Hepatocyte (in vitro differentiated cells): ENCODE measurements at regions not wholly inside any gene's neighbourhood (a gene's known extent, or its start where the extent isn't known, plus 50 kb on each side); places are given as distances from the start of the nearest gene placed in this dataset.

Source experiments
- DNase-seq: peaks from one replicate; pipeline ENCODE4 v3.0.0-alpha.2; 2016; ENCODE audit warnings: low spot score
- H2AFZ ChIP-seq: fragments of 200-600 bp; sonication (generic); 2 replicates; pipeline ENCODE4 v1.6.0; 2016; ENCODE audit warnings: antibody characterized with exemption, mild to moderate bottlenecking
- H3K27ac ChIP-seq: fragments of 200-600 bp; sonication (generic); 2 replicates; pipeline ENCODE4 v1.5.1; 2016; ENCODE audit warnings: mild to moderate bottlenecking
- H3K27me3 ChIP-seq: fragments of 200-600 bp; sonication (generic); 2 replicates; pipeline ENCODE4 v1.6.1; 2016
- H3K36me3 ChIP-seq: fragments of 200-600 bp; sonication (generic); replicated peaks from 2 replicates; pipeline ENCODE4 v1.5.1; 2016; ENCODE audit warnings: low read depth; ENCODE audit not compliant: insufficient read depth
- H3K4me1 ChIP-seq: fragments of 200-600 bp; sonication (generic); 2 replicates; pipeline ENCODE4 v1.5.1; 2016; ENCODE audit warnings: mild to moderate bottlenecking, moderate library complexity; ENCODE audit not compliant: insufficient read depth
- H3K4me2 ChIP-seq: fragments of 200-600 bp; sonication (generic); 2 replicates; pipeline ENCODE4 v1.6.0; 2016
- H3K4me3 ChIP-seq: fragments of 200-600 bp; sonication (generic); 2 replicates; pipeline ENCODE4 v1.5.1; 2016; ENCODE audit warnings: mild to moderate bottlenecking
- H3K79me2 ChIP-seq: fragments of 200-600 bp; sonication (generic); 2 replicates; pipeline ENCODE4 v1.6.0; 2017; ENCODE audit warnings: mild to moderate bottlenecking
- H3K9me2 ChIP-seq: fragments of 200-600 bp; sonication (generic); replicated peaks from 2 replicates; pipeline ENCODE4 v1.6.0; 2017; ENCODE audit warnings: mild to moderate bottlenecking; ENCODE audit not compliant: insufficient read depth
- H3K9me3 ChIP-seq: fragments of 200-600 bp; sonication (generic); 2 replicates; pipeline ENCODE4 v1.5.1; 2016; ENCODE audit warnings: low read depth, mild to moderate bottlenecking
- H4K20me1 ChIP-seq: fragments of 200-600 bp; sonication (generic); 2 replicates; pipeline ENCODE4 v1.6.0; 2016; ENCODE audit warnings: mild to moderate bottlenecking; ENCODE audit not compliant: insufficient read depth, poor library complexity, severe bottlenecking
- EZH2 ChIP-seq: fragments of 200-600 bp; sonication (generic); IDR thresholded peaks from 2 replicates; pipeline ENCODE4 v1.6.1; 2016; ENCODE audit warnings: antibody characterized with exemption, mild to moderate bottlenecking, borderline replicate concordance
- EZH2phosphoT487 ChIP-seq: fragments of 200-600 bp; sonication (generic); IDR thresholded peaks from one replicate; pipeline ENCODE4 v1.6.1; 2018; ENCODE audit warnings: antibody characterized with exemption, mild to moderate bottlenecking, low read depth, moderate library complexity; ENCODE audit not compliant: unreplicated experiment, severe bottlenecking
- WGBS: methylation state at CpG from one replicate; pipeline ENCODE4 v1.1.6; 2016; ENCODE audit warnings: low lambda C conversion rate; ENCODE audit errors: missing lambda C conversion rate; 5-methylcytosine and 5-hydroxymethylcytosine counted together
- TF ChIP-seq, protein P1 (sequence below): fragments of 200-600 bp; sonication (generic); IDR thresholded peaks from 2 replicates; pipeline ENCODE4 v1.5.1; 2016; ENCODE audit warnings: antibody characterized with exemption, mild to moderate bottlenecking; ENCODE audit not compliant: poor library complexity

GRCh38 chr6:153956808-153957207 is 82.2 kb upstream of the OPRM1 start:
- no peak overlapping the region for H3K27ac ChIP-seq
- H2AFZ ChIP-seq = no peak overlapping the region
- H3K9me3 ChIP-seq = no peaks in the 10 kb centered on the region
- H4K20me1 ChIP-seq = no peaks in the 10 kb centered on the region
- DNase-seq = no peak
- no peaks in the 10 kb centered on the region for H3K27me3 ChIP-seq
- TF ChIP-seq, protein P1, sequence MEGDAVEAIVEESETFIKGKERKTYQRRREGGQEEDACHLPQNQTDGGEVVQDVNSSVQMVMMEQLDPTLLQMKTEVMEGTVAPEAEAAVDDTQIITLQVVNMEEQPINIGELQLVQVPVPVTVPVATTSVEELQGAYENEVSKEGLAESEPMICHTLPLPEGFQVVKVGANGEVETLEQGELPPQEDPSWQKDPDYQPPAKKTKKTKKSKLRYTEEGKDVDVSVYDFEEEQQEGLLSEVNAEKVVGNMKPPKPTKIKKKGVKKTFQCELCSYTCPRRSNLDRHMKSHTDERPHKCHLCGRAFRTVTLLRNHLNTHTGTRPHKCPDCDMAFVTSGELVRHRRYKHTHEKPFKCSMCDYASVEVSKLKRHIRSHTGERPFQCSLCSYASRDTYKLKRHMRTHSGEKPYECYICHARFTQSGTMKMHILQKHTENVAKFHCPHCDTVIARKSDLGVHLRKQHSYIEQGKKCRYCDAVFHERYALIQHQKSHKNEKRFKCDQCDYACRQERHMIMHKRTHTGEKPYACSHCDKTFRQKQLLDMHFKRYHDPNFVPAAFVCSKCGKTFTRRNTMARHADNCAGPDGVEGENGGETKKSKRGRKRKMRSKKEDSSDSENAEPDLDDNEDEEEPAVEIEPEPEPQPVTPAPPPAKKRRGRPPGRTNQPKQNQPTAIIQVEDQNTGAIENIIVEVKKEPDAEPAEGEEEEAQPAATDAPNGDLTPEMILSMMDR = no peak
- TF ChIP-seq EZH2 (no peak), EZH2phosphoT487 (no peak)
- no peak overlapping the region for H3K4me3 ChIP-seq
- peaks cover 8% of the 10 kb centered on the region for H3K4me1 ChIP-seq
- no peaks in the 10 kb centered on the region for H3K9me2 ChIP-seq
- no peak overlapping the region for H3K4me2 ChIP-seq
- H3K79me2 ChIP-seq = no peaks in the 10 kb centered on the region
- H3K36me3 ChIP-seq = no peaks in the 10 kb centered on the region
- WGBS = 74% methylated on average over 2 of the region's 2 CpGs

DNA sequence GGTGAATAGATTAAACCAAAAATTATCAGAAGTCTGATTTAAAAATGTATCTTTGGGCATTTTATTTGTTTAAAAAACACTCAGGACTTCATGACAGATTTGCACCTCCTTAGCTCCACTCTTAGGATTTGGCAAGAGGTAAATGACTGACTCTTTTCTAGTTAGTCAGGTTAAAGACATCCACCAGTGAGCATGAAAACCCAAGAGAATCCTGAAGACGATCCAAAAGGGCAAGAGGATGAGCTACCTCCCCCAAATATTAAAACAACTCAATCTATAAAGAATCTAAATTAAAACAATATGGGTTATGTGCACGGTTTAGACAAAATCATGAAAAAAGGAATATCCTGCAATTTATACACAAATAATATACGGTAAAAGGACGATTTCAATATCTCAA is 89.4 kb upstream of the OPRM1 start:
- Histone ChIP-seq H3K27me3 (no peaks in the 10 kb centered on the region), H3K4me3 (no peak overlapping the region), H3K79me2 (no peaks in the 10 kb centered on the region), H2AFZ (no peak overlapping the region), H3K36me3 (no peaks in the 10 kb centered on the region), H3K4me2 (no peak overlapping the region), H3K9me2 (no peaks in the 10 kb centered on the region), H3K4me1 (no peaks in the 10 kb centered on the region), H3K9me3 (no peaks in the 10 kb centered on the region), H3K27ac (no peak overlapping the region), H4K20me1 (no peaks in the 10 kb centered on the region)
- TF ChIP-seq EZH2phosphoT487 = no peak
- TF ChIP-seq, protein P1 = no peak
- whole genome bisulfite sequencing = 56% methylated on average over 4 of the region's 4 CpGs
- DNase-seq = no peak

DNA sequence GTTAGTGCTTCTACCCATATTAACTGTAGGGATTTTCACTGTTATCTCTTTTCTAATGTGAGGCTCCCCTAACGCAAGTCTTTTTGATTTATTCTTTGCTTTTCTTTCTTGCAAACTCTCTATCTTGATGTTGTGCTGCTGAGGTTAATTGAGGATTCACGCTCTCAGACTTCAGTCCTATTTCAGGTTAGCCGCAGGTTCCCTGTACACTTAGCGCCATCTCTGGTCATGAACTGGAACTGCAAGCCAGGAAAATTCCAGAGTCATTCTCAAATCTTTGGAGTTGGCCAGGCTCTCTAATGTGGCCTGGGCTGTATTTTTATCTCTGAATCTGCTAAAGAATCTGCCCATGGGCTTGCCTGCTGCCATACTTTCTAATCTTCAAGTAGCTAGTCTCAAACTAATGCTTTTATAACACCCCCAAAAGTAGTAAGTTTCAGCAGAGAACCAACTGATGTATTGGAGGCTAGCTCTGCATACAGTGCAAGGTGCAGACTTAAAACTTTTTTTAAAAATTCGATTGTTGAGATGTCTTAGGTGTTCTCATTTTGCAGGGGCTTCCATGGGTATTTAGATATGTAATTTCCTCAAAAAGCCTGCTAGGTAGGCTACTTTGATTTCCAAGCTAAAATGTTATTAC is 91.1 kb upstream of the OPRM1 start:
- peak overlapping the region; percentile 35 for H3K4me2 ChIP-seq
- H3K36me3 ChIP-seq = no peaks in the 10 kb centered on the region
- H2AFZ ChIP-seq = no peak overlapping the region
- H3K27ac ChIP-seq = no peak overlapping the region
- H3K9me2 ChIP-seq = no peaks in the 10 kb centered on the region
- 18% methylated on average over 5 of the region's 5 CpGs for WGBS
- no peak for TF ChIP-seq EZH2
- TF ChIP-seq EZH2phosphoT487 = no peak
- TF ChIP-seq, protein P1 = peak; percentile 96
- DNase-seq = peak; percentile 60
- no peaks in the 10 kb centered on the region for H4K20me1 ChIP-seq
- H3K79me2 ChIP-seq = no peaks in the 10 kb centered on the region
- H3K27me3 ChIP-seq = no peaks in the 10 kb centered on the region
- no peaks in the 10 kb centered on the region for H3K4me1 ChIP-seq
- no peak overlapping the region for H3K4me3 ChIP-seq
- no peaks in the 10 kb centered on the region for H3K9me3 ChIP-seq

DNA sequence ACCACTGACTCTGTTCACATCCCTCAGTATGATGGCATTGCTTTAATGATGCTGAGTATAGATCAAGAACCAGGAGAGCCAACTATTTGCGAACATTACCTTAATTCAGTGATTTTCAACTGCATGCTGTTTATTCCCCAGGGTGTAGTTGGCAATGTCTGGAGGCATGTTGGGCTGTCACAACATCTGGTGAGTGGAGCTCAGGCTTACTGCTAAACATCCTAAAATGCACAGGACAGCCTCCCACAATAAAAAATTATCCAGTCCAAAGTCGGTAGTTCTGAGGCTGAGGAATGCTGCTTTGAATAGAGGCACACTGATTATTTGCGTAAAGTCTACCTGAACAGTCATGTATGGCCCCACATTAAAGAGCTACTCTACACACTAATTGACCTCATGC is 94.8 kb upstream of the OPRM1 start:
- WGBS = 59% methylated on average over 3 of the region's 3 CpGs
- DNase-seq = no peak
- H3K79me2 ChIP-seq = no peaks in the 10 kb centered on the region

More for the DNA sequence above, 94.8 kb upstream of the OPRM1 start:
- Histone ChIP-seq H3K36me3 (no peaks in the 10 kb centered on the region), H3K4me2 (no peak overlapping the region), H3K27me3 (no peaks in the 10 kb centered on the region), H3K9me3 (no peaks in the 10 kb centered on the region), H3K27ac (no peak overlapping the region), H2AFZ (no peak overlapping the region), H4K20me1 (no peaks in the 10 kb centered on the region), H3K4me1 (peaks cover 5% of the 10 kb centered on the region), H3K4me3 (no peak overlapping the region), H3K9me2 (no peaks in the 10 kb centered on the region)
- TF ChIP-seq EZH2phosphoT487 = no peak
- no peak for TF ChIP-seq EZH2
